ENCODE measurements at regions not wholly inside any gene's neighbourhood (a gene's known extent, or its start where the extent isn't known, plus 50 kb on each side); places are given as distances from the start of the nearest gene placed in this dataset.

DNA sequence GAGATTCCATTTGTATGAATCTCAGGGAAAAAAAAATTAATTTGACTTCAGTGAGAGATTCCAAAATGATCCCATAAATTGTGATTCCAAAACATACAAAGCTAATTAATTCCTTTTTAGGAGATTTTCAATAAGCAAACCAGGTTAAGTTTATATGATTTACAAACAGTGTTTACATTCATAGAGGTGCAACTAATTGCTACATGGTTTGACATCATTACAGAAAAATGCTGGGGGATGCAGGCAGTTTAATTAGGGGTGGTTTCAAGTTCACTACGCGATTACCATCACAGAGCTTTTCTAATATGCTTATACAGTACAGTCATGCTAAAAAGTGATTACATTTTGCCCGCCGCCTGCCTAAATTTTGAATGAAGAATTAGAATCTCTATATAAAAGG lies 143.2 kb upstream of the MGMT start:
- Histone ChIP-seq H3K9me3 (ENCODE audit: control insufficient read depth, insufficient read depth, low read length) (peaks cover 17% of the 10 kb centered on the region), H3K27ac (ENCODE audit: low read depth, low read length) (no peak overlapping the region), H3K4me3 (ENCODE audit: low read depth, low read length) (no peak overlapping the region), H3K27me3 (ENCODE audit: control insufficient read depth, insufficient read depth, low read length) (no peaks in the 10 kb centered on the region)
- no peak for DNase-seq (ENCODE audit: low read depth, low spot score)
- ChIA-PET CTCF (no interaction called here), POLR2A (no interaction called here)
- TF ChIP-seq, protein P1, sequence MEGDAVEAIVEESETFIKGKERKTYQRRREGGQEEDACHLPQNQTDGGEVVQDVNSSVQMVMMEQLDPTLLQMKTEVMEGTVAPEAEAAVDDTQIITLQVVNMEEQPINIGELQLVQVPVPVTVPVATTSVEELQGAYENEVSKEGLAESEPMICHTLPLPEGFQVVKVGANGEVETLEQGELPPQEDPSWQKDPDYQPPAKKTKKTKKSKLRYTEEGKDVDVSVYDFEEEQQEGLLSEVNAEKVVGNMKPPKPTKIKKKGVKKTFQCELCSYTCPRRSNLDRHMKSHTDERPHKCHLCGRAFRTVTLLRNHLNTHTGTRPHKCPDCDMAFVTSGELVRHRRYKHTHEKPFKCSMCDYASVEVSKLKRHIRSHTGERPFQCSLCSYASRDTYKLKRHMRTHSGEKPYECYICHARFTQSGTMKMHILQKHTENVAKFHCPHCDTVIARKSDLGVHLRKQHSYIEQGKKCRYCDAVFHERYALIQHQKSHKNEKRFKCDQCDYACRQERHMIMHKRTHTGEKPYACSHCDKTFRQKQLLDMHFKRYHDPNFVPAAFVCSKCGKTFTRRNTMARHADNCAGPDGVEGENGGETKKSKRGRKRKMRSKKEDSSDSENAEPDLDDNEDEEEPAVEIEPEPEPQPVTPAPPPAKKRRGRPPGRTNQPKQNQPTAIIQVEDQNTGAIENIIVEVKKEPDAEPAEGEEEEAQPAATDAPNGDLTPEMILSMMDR (IDR thresholded peaks at IDR 0.05; ENCODE audit: low read depth, low read length), result no peak

GRCh38 chr10:129325893-129326292 lies 141.1 kb upstream of the MGMT start:
- H3K27ac ChIP-seq (ENCODE audit: low read depth, low read length), result no peak overlapping the region
- no peak overlapping the region for H3K4me3 ChIP-seq (ENCODE audit: low read depth, low read length)
- no peak for DNase-seq (ENCODE audit: low read depth, low spot score)
- POLR2A ChIA-PET, result interaction anchor here (0.6 kb wide), 1 partner anchor 9 kb away, joined by 4 read pairs; no protein-coding TSS in a partner anchor
- no peaks in the 10 kb centered on the region for H3K27me3 ChIP-seq (ENCODE audit: control insufficient read depth, insufficient read depth, low read length)
- H3K9me3 ChIP-seq (ENCODE audit: control insufficient read depth, insufficient read depth, low read length), result peaks cover 28% of the 10 kb centered on the region
- TF ChIP-seq, protein P1 (IDR thresholded peaks at IDR 0.05; ENCODE audit: low read depth, low read length), result no peak
- CTCF ChIA-PET, result no interaction called here

GRCh38 chr10:129328546-129328945 lies 138.5 kb upstream of the MGMT start:
- H3K4me3 ChIP-seq (ENCODE audit: low read depth, low read length), result no peak overlapping the region
- H3K27ac ChIP-seq (ENCODE audit: low read depth, low read length), result no peak overlapping the region
- no peak for DNase-seq (ENCODE audit: low read depth, low spot score)
- ChIA-PET POLR2A (interaction anchor here (0.7 kb wide), 1 partner anchor 1570 kb away, joined by 3 read pairs; no protein-coding TSS in a partner anchor), CTCF (no interaction called here)
- TF ChIP-seq, protein P1 (IDR thresholded peaks at IDR 0.05; ENCODE audit: low read depth, low read length), result no peak
- peaks cover 34% of the 10 kb centered on the region for H3K9me3 ChIP-seq (ENCODE audit: control insufficient read depth, insufficient read depth, low read length)
- H3K27me3 ChIP-seq (ENCODE audit: control insufficient read depth, insufficient read depth, low read length), result no peaks in the 10 kb centered on the region

GRCh38 chr10:129329385-129330055 lies 137.5 kb upstream of the MGMT start:
- Histone ChIP-seq H3K4me3 (ENCODE audit: low read depth, low read length) (no peak overlapping the region), H3K27me3 (ENCODE audit: control insufficient read depth, insufficient read depth, low read length) (no peaks in the 10 kb centered on the region), H3K9me3 (ENCODE audit: control insufficient read depth, insufficient read depth, low read length) (peaks cover 38% of the 10 kb centered on the region), H3K27ac (ENCODE audit: low read depth, low read length) (no peak overlapping the region)
- no peak for DNase-seq (ENCODE audit: low read depth, low spot score)
- POLR2A ChIA-PET, result no interaction called here
- CTCF ChIA-PET, result no interaction called here
- TF ChIP-seq, protein P1 (IDR thresholded peaks at IDR 0.05; ENCODE audit: low read depth, low read length), result no peak

DNA sequence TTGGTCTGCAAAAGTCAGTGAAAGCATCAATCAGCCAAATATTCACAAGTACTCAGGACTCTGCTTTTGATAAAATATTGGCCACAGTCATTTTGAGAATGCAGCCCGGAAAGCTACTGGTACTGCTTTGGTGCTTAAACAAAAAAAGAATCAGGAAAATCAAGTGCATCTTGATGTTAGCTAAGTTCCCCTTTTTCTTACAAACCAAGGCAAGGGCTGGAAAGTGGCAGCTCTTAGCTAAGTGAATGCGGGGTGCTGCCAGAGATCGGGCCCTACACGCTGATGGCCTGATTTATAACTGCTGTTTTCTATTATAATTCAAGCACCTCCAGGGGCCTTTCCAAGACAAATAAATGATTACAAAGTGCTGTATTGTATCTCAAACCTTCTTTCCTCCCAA lies 136.8 kb upstream of the MGMT start:
- DNase-seq (ENCODE audit: low read depth, low spot score), result no peak
- POLR2A ChIA-PET, result no interaction called here

More for the DNA sequence above, 136.8 kb upstream of the MGMT start:
- Histone ChIP-seq H3K27me3 (ENCODE audit: control insufficient read depth, insufficient read depth, low read length) (no peaks in the 10 kb centered on the region), H3K4me3 (ENCODE audit: low read depth, low read length) (no peak overlapping the region), H3K27ac (ENCODE audit: low read depth, low read length) (no peak overlapping the region), H3K9me3 (ENCODE audit: control insufficient read depth, insufficient read depth, low read length) (peaks cover 44% of the 10 kb centered on the region)
- TF ChIP-seq, protein P1 (IDR thresholded peaks at IDR 0.05; ENCODE audit: low read depth, low read length), result no peak
- CTCF ChIA-PET, result no interaction called here
